Endothelial cell of umbilical vein (primary cell): ENCODE measurements at regions not wholly inside any gene's neighbourhood (a gene's known extent, or its start where the extent isn't known, plus 50 kb on each side); places are given as distances from the start of the nearest gene placed in this dataset.
"Not testable (repeated sequence)": the region's sequence is repeated elsewhere in the genome, so short reads cannot be mapped to it uniquely, and the experiment has no call there.

ENCODE experiments used
- CTCF ChIP-seq, 2 donors: IDR thresholded peaks; 1 replicate in 1 of 2; 2 replicates in 1 of 2; pipeline ENCODE4 v1.5.1; 2011; ENCODE audit warnings: low read length in 2 of 2, mild to moderate bottlenecking in 2 of 2, moderate library complexity in 2 of 2, control low read depth in 1 of 2, inconsistent platforms in 1 of 2, low read depth in 1 of 2; ENCODE audit not compliant: insufficient read depth in 1 of 2; ENCODE audit errors: extremely low read depth in 1 of 2
- EZH2 ChIP-seq: IDR thresholded peaks from 2 replicates; pipeline ENCODE4 v1.6.1; 2012; ENCODE audit warnings: borderline replicate concordance, low read depth, mild to moderate bottlenecking, moderate library complexity, low read length, inconsistent platforms; ENCODE audit not compliant: severe bottlenecking
- FOS ChIP-seq: IDR thresholded peaks from 2 replicates; pipeline ENCODE4 v1.6.1; 2011; ENCODE audit warnings: mild to moderate bottlenecking, low read length, moderate library complexity, borderline replicate concordance; ENCODE audit not compliant: insufficient read depth
- JUN ChIP-seq: IDR thresholded peaks from 2 replicates; pipeline ENCODE4 v1.6.1; 2011; ENCODE audit warnings: borderline replicate concordance, low read depth; ENCODE audit not compliant: insufficient read length, insufficient read depth
- MAX ChIP-seq: IDR thresholded peaks from 2 replicates; pipeline ENCODE4 v1.6.1; 2011; ENCODE audit not compliant: insufficient read depth, insufficient read length
- POLR2A ChIP-seq: IDR thresholded peaks from 2 replicates; pipeline ENCODE4 v1.6.1; 2012; ENCODE audit warnings: low read depth, mild to moderate bottlenecking, control low read depth, low read length
- POLR2AphosphoS5 ChIP-seq: IDR thresholded peaks from 2 replicates; pipeline ENCODE4 v1.6.1; 2012; ENCODE audit warnings: low read depth, mild to moderate bottlenecking, control low read depth, low read length, moderate library complexity; ENCODE audit not compliant: insufficient read depth

- TF ChIP-seq POLR2A; EZH2; CTCF (IDR thresholded peaks at IDR 0.05; ENCODE audit: extremely low read depth in 1 of 2, insufficient read depth in 1 of 2, low read depth in 1 of 2, low read length in 2 of 2); JUN; MAX; FOS; POLR2AphosphoS5: not testable (repeated sequence)
Observed at GRCh38 chr16:16572130-16572774, 193.3 kb downstream of the NPIPA7 start.
